ENCODE measurements at regions not wholly inside any gene's neighbourhood (a gene's known extent, or its start where the extent isn't known, plus 50 kb on each side); places are given as distances from the start of the nearest gene placed in this dataset.
A peak's percentile ranks its signal among the peaks of the same experiment; 100 is the strongest.

DNA sequence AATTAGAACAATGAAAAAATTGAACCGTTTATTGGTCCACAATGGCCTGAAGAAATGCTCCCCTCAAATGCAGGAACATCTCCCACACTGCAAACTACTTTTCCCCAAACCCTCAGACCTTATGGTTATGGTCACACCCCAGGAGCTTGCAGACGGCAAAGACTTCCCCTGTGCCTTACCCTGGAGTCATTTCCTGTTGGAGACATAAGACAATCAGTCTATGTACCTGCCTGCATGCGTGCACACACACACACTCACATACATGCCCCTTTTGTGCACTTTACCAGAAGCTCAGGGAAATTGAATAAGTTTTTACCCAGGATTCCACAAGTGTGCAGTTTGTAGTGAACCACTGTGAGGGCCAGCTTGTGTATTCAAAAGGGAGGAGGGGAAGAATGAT lies 281.9 kb upstream of the CELF4 start:
- 94% methylated on average over 3 of the region's 3 CpGs; no CpG with 5 or more reads in 1 of the 2 experiments for WGBS, 2 experiments (ENCODE audit: extremely low coverage in 1 of 2, insufficient coverage in 1 of 2, insufficient read length in 1 of 2, insufficient replicate concordance in 2 of 2, low coverage in 1 of 2, low lambda C conversion rate in 2 of 2, missing lambda C conversion rate in 1 of 2)
- POLR2A ChIA-PET (ENCODE audit: partially characterized antibody) = no interaction called here
- no peak for FAIRE-seq
- TF ChIP-seq, protein P1, sequence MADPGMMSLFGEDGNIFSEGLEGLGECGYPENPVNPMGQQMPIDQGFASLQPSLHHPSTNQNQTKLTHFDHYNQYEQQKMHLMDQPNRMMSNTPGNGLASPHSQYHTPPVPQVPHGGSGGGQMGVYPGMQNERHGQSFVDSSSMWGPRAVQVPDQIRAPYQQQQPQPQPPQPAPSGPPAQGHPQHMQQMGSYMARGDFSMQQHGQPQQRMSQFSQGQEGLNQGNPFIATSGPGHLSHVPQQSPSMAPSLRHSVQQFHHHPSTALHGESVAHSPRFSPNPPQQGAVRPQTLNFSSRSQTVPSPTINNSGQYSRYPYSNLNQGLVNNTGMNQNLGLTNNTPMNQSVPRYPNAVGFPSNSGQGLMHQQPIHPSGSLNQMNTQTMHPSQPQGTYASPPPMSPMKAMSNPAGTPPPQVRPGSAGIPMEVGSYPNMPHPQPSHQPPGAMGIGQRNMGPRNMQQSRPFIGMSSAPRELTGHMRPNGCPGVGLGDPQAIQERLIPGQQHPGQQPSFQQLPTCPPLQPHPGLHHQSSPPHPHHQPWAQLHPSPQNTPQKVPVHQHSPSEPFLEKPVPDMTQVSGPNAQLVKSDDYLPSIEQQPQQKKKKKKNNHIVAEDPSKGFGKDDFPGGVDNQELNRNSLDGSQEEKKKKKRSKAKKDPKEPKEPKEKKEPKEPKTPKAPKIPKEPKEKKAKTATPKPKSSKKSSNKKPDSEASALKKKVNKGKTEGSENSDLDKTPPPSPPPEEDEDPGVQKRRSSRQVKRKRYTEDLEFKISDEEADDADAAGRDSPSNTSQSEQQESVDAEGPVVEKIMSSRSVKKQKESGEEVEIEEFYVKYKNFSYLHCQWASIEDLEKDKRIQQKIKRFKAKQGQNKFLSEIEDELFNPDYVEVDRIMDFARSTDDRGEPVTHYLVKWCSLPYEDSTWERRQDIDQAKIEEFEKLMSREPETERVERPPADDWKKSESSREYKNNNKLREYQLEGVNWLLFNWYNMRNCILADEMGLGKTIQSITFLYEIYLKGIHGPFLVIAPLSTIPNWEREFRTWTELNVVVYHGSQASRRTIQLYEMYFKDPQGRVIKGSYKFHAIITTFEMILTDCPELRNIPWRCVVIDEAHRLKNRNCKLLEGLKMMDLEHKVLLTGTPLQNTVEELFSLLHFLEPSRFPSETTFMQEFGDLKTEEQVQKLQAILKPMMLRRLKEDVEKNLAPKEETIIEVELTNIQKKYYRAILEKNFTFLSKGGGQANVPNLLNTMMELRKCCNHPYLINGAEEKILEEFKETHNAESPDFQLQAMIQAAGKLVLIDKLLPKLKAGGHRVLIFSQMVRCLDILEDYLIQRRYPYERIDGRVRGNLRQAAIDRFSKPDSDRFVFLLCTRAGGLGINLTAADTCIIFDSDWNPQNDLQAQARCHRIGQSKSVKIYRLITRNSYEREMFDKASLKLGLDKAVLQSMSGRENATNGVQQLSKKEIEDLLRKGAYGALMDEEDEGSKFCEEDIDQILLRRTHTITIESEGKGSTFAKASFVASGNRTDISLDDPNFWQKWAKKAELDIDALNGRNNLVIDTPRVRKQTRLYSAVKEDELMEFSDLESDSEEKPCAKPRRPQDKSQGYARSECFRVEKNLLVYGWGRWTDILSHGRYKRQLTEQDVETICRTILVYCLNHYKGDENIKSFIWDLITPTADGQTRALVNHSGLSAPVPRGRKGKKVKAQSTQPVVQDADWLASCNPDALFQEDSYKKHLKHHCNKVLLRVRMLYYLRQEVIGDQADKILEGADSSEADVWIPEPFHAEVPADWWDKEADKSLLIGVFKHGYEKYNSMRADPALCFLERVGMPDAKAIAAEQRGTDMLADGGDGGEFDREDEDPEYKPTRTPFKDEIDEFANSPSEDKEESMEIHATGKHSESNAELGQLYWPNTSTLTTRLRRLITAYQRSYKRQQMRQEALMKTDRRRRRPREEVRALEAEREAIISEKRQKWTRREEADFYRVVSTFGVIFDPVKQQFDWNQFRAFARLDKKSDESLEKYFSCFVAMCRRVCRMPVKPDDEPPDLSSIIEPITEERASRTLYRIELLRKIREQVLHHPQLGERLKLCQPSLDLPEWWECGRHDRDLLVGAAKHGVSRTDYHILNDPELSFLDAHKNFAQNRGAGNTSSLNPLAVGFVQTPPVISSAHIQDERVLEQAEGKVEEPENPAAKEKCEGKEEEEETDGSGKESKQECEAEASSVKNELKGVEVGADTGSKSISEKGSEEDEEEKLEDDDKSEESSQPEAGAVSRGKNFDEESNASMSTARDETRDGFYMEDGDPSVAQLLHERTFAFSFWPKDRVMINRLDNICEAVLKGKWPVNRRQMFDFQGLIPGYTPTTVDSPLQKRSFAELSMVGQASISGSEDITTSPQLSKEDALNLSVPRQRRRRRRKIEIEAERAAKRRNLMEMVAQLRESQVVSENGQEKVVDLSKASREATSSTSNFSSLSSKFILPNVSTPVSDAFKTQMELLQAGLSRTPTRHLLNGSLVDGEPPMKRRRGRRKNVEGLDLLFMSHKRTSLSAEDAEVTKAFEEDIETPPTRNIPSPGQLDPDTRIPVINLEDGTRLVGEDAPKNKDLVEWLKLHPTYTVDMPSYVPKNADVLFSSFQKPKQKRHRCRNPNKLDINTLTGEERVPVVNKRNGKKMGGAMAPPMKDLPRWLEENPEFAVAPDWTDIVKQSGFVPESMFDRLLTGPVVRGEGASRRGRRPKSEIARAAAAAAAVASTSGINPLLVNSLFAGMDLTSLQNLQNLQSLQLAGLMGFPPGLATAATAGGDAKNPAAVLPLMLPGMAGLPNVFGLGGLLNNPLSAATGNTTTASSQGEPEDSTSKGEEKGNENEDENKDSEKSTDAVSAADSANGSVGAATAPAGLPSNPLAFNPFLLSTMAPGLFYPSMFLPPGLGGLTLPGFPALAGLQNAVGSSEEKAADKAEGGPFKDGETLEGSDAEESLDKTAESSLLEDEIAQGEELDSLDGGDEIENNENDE (IDR thresholded peaks at IDR 0.05; ENCODE audit: insufficient replicate concordance, low read length) = no peak

More for the DNA sequence above, 281.9 kb upstream of the CELF4 start:
- Histone ChIP-seq H3K4me2 (ENCODE audit: insufficient read depth in 1 of 2, low read depth in 2 of 2, low read length in 2 of 2) (no peak overlapping the region), H3K79me2 (ENCODE audit: control insufficient read depth in 1 of 2, insufficient read depth in 2 of 2, low read length in 2 of 2) (no peaks in the 10 kb centered on the region), H3K23me2 (ENCODE audit: low read depth, low read length) (no peaks in the 10 kb centered on the region), H2BK5ac (ENCODE audit: low read depth, low read length) (no peak overlapping the region), H2BK120ac (replicated peaks; ENCODE audit: low read depth, low read length) (no peak overlapping the region), H4K5ac (ENCODE audit: insufficient read length, low read depth, low read length) (no peak overlapping the region), H3K4me1 (replicated peaks in 1 of 4; ENCODE audit: control insufficient read depth in 3 of 4, insufficient read depth in 4 of 4, low read length in 3 of 4) (peaks cover 0 to 8% (median 7%) of the 10 kb centered on the region in 4 experiments; a peak in 3 of 7 replicates), H3K18ac (ENCODE audit: extremely low read depth, low read length) (no peak overlapping the region), H3K9ac (replicated peaks in 1 of 4; ENCODE audit: extremely low read depth in 1 of 4, low read depth in 3 of 4, low read length in 3 of 4) (no peak overlapping the region), H2BK12ac (ENCODE audit: low read depth, low read length) (no peak overlapping the region), H3K14ac (ENCODE audit: insufficient read length) (no peak overlapping the region), H3K79me1 (ENCODE audit: low read depth, low read length) (no peaks in the 10 kb centered on the region), H3K4ac (replicated peaks; ENCODE audit: insufficient read length, low read depth, low read length) (no peak overlapping the region), H3K4me3 (ENCODE audit: extremely low read depth in 1 of 4, insufficient read depth in 2 of 4, low read depth in 3 of 4, low read length in 4 of 4) (no peak overlapping the region), H4K8ac (ENCODE audit: extremely low read depth, insufficient read depth, low read length) (no peak overlapping the region), H4K20me1 (replicated peaks in 1 of 2; ENCODE audit: control insufficient read depth in 1 of 2, insufficient read depth in 2 of 2, low read length in 2 of 2) (no peaks in the 10 kb centered on the region), H2AK5ac (ENCODE audit: low read depth, low read length) (no peak overlapping the region), H2AFZ (ENCODE audit: low read length) (no peak overlapping the region), H2BK20ac (ENCODE audit: low read length) (no peak overlapping the region), H3K9me3 (ENCODE audit: insufficient read depth in 2 of 2, low read depth in 1 of 2, low read length in 1 of 2) (no peaks in the 10 kb centered on the region), H3K36me3 (ENCODE audit: control insufficient read depth in 2 of 4, insufficient read depth in 4 of 4, low read length in 3 of 4) (no peaks in the 10 kb centered on the region), H4K91ac (replicated peaks; ENCODE audit: insufficient read length, low read length) (peak overlapping the region; percentile 17), H3K27ac (ENCODE audit: low read depth, low read length) (no peak overlapping the region), H3K27me3 (replicated peaks in 1 of 4; ENCODE audit: control insufficient read depth in 3 of 4, extremely low read depth in 1 of 4, insufficient read depth in 3 of 4, low read length in 3 of 4) (no peaks in the 10 kb centered on the region), H3K23ac (ENCODE audit: insufficient read length) (no peak overlapping the region), H2BK15ac (ENCODE audit: low read length) (no peak overlapping the region), H3K56ac (replicated peaks; ENCODE audit: insufficient read length, low read depth, low read length) (no peak overlapping the region)
- CTCF ChIA-PET (ENCODE audit: partially characterized antibody) = no interaction called here
- DNase-seq (ENCODE audit: low read depth in 1 of 2, low spot score in 2 of 2) = no peak

All from H1 (cell line).